GM19239 (cell line): ENCODE measurements at regions not wholly inside any gene's neighbourhood (a gene's known extent, or its start where the extent isn't known, plus 50 kb on each side); places are given as distances from the start of the nearest gene placed in this dataset.

Source experiments
- DNase-seq: peaks from one replicate; pipeline ENCODE4 v3.0.0; 2011; ENCODE audit warnings: low spot score; ENCODE audit not compliant: insufficient read length
- FAIRE-seq: peaks from 2 replicates; lab custom pipeline; 2011; peaks lifted over from hg19 to GRCh38; lab: Jason Lieb, UNC

- DNase-seq (no peak), FAIRE-seq (no peak)
Measured at GRCh38 chr2:81895620-81896250, 1591.2 kb upstream of the LRRTM1 start.

DNA sequence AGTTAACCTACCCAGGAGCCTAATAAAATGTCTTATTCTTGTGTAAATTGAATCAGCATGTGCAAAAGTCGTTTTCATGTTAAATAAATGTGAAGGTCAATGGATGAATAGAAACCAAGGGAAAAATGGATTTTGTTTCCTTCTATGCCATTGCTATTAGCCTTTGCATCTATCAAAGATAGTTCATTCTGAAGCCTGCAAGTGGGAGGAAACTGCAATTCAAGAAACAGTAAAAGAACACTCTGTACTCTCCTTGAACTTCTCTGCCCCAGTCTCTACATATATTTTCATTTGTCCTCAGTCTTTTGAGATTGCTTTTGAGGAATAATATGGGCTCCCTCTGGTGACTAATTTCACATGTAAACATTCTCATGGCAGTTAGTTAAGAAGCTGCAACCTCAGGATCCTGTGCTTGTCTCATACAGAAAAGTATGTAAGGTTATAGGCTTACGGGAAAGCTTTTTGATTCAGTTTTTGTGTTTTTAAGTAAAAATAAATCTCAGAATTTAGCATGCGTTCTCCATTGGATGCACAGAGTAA, 1590.0 kb upstream of the LRRTM1 start:
- FAIRE-seq (no peak), DNase-seq (no peak)

DNA sequence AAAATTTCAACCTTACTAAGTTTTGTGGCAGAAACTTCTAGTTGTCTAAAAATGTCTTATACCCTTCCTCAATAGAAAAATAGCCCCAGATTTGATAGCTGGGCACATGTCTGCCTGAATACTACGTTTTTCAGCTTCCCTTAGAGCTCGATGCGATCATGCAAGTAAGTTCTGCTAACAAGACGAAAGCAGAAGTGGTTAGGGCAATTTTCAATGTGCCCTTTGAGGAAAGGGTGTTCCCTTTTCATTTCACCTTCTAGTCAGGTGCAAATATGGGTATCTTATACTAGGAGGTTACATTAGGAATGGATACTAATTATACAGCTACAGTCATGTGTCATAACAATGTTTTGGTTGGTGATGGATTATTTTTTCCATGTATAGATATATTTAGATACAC, 1572.1 kb upstream of the LRRTM1 start:
- DNase-seq (no peak), FAIRE-seq (no peak)

- no peak for DNase-seq
- no peak for FAIRE-seq
Measured at GRCh38 chr2:81872006-81872405, 1567.5 kb upstream of the LRRTM1 start.

- DNase-seq (no peak), FAIRE-seq (no peak)
Measured at GRCh38 chr2:81870119-81870518, 1565.6 kb upstream of the LRRTM1 start.

DNA sequence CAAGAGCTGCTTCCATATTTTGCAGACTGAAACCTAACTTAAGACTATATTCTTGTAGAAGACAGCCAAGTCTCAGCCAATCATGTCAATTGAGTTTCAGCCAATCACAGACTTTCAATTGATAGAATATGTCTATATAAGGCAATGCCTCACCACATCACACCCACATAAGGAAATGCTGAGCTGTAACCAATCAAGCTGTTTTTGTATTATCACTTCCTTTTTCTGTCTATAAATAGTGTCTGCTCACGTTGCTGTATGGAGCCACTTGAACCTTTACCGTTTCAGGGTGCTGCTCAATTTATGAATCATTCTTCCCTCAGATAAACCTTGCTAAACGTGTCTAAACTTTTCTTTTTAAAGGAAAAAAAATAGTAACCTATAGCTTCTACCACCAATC, 1554.4 kb upstream of the LRRTM1 start:
- DNase-seq (no peak), FAIRE-seq (no peak)

DNA sequence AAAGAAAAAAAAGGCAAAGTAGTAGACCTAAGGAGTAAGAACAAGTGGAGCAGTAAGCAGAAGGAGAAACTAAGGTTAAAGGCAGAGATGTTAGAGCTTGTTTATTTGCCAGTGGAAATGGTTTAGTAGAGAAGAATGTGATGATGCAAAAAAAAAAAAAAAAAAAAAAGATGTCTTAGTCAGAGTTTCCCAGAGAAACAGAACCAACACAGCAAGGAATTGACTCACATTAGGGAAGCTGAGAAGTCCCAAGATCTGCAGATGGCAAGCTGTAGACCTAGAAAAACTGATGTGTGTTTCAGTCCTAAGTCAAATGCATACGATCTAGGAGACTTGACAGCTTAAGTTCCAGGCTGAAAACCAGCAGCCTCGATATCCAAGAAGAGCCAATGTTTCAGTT, 1548.8 kb upstream of the LRRTM1 start:
- DNase-seq = no peak
- no peak for FAIRE-seq

DNA sequence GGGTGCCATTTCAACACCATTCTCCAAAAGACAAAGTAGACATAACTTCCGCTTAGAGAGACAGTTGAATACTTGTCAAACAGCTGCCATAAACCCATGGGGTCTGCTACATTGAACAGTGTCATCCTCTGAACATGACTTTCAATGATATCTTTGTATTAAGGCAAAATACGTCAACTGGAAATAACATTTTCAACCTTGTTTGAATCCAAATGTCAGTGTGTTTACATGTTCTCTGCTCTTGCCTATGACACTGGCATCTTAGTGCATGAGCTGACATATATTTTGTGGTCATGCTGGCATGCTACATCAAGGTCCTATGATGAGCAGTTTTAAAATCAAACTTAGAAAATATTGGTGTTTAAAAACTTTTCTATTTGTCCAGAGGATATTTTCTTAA, 1548.1 kb upstream of the LRRTM1 start:
- DNase-seq (no peak), FAIRE-seq (no peak)

- DNase-seq = no peak
- FAIRE-seq = no peak
Measured at GRCh38 chr2:81839780-81840179, 1535.2 kb upstream of the LRRTM1 start.

GRCh38 chr2:81835321-81836000, 1530.9 kb upstream of the LRRTM1 start:
- no peak for DNase-seq
- FAIRE-seq = no peak

GRCh38 chr2:81786811-81787210, 1482.3 kb upstream of the LRRTM1 start:
- DNase-seq = no peak
- no peak for FAIRE-seq

DNA sequence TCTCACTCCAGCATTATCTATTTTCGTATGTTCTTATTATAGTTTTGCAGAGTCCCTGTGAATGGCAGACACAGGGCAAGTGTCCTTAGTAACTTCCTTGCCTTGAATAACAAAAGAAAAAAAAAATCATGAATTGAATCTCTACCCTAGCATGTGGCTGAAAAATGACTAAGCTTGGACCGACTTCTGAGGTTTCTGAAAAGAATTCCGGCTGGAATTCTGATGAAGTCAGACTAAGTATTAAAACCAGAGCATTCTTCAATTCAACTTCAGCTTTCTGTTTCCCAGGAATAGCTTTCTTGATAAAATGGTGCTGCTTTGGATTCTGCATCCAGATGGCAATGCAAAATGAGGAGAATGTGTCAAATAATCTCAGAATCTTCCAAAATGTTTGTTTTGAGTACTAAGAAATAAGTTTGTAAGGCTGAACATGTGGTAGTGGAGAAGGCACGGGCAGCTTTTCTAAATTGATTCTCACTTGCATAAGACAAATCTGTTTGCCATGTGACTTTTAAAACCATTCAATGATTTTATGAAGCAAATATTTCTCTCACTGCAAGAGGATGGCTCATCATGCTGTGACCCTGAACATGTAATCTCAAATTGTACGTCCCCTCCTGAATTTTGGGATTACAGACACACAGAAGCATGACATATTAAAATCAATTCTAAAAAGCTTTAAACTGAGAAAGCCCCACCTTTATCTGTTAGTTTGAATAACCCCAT, 1462.8 kb upstream of the LRRTM1 start:
- FAIRE-seq = no peak
- DNase-seq = no peak

DNA sequence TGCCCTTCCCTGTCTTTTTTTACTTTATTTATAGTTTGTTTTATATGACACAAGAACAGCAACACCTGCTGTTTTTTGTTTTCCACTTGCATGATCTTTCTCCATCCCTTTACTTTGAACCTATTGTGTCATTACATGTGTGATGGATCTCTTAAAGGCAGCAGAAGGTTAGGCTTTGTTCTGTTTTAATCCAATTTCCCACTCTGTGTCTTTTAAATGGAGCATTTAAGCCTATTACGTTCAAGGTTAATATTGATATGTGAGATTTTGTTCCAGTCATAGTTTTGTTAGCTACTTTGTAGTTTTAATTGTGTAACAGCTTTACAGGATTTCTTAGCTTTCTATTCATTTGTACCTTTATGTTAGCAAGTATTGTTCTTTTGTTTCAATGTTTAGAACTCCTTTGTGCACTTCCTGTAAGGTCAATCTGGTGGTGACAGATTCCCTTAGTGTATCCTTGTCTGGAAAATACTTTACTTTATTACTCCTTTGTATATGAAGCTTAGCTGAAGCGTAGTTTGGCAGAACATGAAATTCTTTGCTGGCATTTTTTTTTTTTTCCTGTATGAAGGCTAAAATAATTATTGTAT, 1443.0 kb upstream of the LRRTM1 start:
- DNase-seq (no peak), FAIRE-seq (no peak)

DNA sequence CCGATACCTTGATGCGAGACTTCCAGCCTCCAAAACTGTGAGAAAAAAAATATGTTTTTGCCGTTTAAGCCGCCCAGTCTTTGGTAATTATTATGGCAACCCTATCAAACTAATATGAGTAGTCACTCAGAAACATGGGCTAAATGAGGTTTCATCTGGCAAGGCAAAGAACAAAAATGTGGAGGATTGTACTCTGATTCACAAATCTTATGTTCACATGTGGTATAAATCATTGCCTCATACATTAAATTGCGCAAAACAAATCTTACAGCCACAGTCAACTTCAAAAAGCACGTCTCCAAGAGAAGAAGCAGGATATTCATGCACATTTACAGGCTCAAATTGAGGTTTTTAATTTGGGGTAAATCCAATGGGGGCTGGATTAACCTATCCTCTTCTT, 1435.4 kb upstream of the LRRTM1 start:
- DNase-seq = no peak
- FAIRE-seq = no peak

DNA sequence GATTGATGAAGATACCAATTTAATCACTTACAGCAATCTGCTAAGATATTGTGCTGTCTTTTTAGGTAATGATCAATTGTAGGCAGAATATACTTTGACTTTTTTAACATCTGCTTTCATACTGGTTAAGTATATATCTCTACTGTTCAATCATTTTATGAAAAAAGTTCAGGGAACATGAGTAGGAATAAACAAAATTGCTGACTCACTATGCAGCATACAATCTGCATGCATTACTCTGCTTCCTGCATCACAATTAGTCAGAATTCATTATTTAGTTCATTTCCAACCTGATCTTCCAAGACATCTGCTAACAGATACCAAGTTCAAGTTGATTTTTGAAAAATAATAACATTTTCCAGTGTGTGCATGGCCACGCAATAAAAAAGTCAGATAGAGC, 1430.4 kb upstream of the LRRTM1 start:
- DNase-seq (no peak), FAIRE-seq (no peak)

DNA sequence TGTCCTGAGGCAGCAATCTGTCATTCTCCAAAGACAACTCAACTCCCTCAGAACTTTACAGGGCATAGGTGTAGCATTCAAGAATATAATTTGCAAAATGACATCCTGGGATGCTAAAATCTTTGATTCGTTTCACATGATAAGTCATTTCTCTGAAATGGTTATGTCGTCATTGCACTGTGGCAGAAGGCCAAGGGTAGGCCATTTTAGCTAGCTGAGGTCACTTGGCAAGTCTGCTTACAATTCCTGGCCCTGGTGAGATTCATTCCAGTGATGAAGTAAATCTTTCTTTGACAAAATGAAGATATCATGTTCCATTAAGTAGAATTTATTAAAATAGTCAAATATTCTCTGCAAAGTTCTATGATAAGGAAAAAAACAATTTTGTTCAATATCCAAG, 1410.3 kb upstream of the LRRTM1 start:
- FAIRE-seq = no peak
- no peak for DNase-seq

DNA sequence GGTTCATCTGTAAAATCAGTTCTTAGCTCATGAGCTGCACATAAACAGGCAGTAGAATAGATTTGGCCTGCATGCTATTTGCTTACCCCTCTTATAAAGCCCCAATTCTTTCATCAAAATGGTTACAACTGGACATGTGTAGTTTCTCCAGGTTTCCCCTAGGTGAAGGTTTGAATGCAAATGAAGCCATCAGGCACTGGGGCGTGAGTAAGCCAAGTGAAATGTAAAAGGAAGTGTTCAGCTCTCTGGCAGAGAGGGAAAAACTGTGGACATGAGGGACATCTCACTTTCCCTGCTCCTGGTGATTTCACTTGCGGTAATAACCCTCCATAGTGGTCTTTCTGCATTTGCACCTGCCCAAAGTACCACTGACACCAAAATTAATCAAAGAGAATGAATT, 1402.3 kb upstream of the LRRTM1 start:
- FAIRE-seq = no peak
- DNase-seq = no peak

DNA sequence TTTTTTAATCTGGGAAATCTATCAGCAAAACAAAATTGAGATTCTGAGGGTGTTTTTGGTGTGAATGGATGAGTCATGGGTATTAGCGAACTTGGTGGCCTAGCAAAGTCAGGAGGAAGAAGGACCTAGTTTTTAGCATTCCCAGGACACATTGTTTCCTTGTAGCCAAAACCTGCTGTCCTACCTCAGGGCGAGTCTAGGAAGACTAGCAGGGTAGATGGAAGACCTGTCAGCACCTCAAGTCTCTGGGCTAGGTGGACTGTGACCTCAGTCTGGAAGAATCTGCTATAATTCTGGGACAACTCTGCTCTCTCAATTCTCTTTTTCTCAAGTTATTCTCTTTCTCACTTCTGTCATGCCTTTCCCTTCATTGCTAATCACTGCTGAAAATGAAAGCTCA, 1399.3 kb upstream of the LRRTM1 start:
- FAIRE-seq = no peak
- no peak for DNase-seq

DNA sequence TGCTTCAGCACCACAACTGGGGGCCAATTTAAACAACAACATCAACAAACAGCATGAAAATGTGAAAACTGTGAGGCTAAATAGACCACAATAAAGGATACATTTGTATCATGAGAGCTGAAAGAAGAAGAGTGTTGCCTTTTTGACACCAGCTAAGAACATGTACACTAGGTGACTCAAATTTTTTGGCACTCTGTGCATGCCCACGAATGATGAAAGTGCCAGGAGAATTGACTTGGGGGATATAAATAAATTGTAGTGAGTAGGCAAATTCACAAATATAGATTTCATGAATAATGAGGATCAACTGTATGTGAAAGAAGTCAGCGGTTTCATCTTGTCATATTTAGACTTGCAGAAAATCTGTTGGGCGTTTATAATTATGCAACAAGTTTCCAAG, 1388.0 kb upstream of the LRRTM1 start:
- DNase-seq (no peak), FAIRE-seq (no peak)

GRCh38 chr2:81675641-81676040, 1371.1 kb upstream of the LRRTM1 start:
- DNase-seq (no peak), FAIRE-seq (no peak)

- no peak for DNase-seq
- FAIRE-seq = no peak
Measured at GRCh38 chr2:81672923-81673322, 1368.4 kb upstream of the LRRTM1 start.
